ENCODE measurements at regions not wholly inside any gene's neighbourhood (a gene's known extent, or its start where the extent isn't known, plus 50 kb on each side); places are given as distances from the start of the nearest gene placed in this dataset.

- no peak for ATAC-seq (ENCODE audit: insufficient read depth, low FRiP score)
- no peak for TF ChIP-seq CTCF (IDR thresholded peaks at IDR 0.05; ENCODE audit: control extremely low read depth, extremely low read depth)
- H3K27ac ChIP-seq (ENCODE audit: low read depth in 1 of 2, low read length in 1 of 2), result no peak overlapping the region
Observed at GRCh38 chr5:34504967-34505366, 151.2 kb upstream of the RAI14 start.

GRCh38 chr5:34505731-34506130 is 150.4 kb upstream of the RAI14 start:
- Histone ChIP-seq H3K36me3 (ENCODE audit: control insufficient read depth in 4 of 4, insufficient read depth in 4 of 4, low read length in 4 of 4) (no peaks in the 10 kb centered on the region), H3K27ac (ENCODE audit: low read depth in 1 of 2, low read length in 1 of 2) (no peak overlapping the region), H3K9me3 (ENCODE audit: control insufficient read depth in 4 of 4, insufficient read depth in 3 of 4, low read length in 3 of 4) (no peaks in the 10 kb centered on the region), H3K27me3 (ENCODE audit: control insufficient read depth in 3 of 3, insufficient read depth in 3 of 3, low read length in 2 of 3) (no peaks in the 10 kb centered on the region), H3K4me3 (no peak overlapping the region), H3K4me1 (ENCODE audit: control insufficient read depth in 5 of 5, insufficient read depth in 5 of 5, low read length in 5 of 5) (peaks cover 0 to 29% (median 18%) of the 10 kb centered on the region in 5 donors), H3K9ac (ENCODE audit: insufficient read depth in 1 of 2, low read length in 2 of 2) (no peak overlapping the region)
- DNase-seq (no peak), ATAC-seq (ENCODE audit: insufficient read depth, low FRiP score) (no peak)
- no peak for TF ChIP-seq CTCF (IDR thresholded peaks at IDR 0.05; ENCODE audit: control extremely low read depth, extremely low read depth)
- WGBS, 2 donors, result 92 to 95% methylated on average over 2 of the region's 2 CpGs

More at GRCh38 chr5:34504967-34505366, 151.2 kb upstream of the RAI14 start:
- H3K9me3 ChIP-seq (ENCODE audit: control insufficient read depth in 4 of 4, insufficient read depth in 3 of 4, low read length in 3 of 4), result no peaks in the 10 kb centered on the region
- H3K36me3 ChIP-seq (ENCODE audit: control insufficient read depth in 4 of 4, insufficient read depth in 4 of 4, low read length in 4 of 4), result no peaks in the 10 kb centered on the region
- no peak for DNase-seq
- H3K4me3 ChIP-seq, result no peak overlapping the region
- no peak overlapping the region for H3K9ac ChIP-seq (ENCODE audit: insufficient read depth in 1 of 2, low read length in 2 of 2)
- H3K27me3 ChIP-seq (ENCODE audit: control insufficient read depth in 3 of 3, insufficient read depth in 3 of 3, low read length in 2 of 3), result no peaks in the 10 kb centered on the region
- H3K4me1 ChIP-seq (ENCODE audit: control insufficient read depth in 5 of 5, insufficient read depth in 5 of 5, low read length in 5 of 5), result peaks cover 0 to 26% (median 15%) of the 10 kb centered on the region in 5 donors

- H3K4me1 ChIP-seq (ENCODE audit: control insufficient read depth in 5 of 5, insufficient read depth in 5 of 5, low read length in 5 of 5), result peaks cover 0 to 22% (median 18%) of the 10 kb centered on the region in 5 donors
- WGBS, 2 donors, result 91 to 96% methylated on average over 2 of the region's 2 CpGs
- ATAC-seq (ENCODE audit: insufficient read depth, low FRiP score) (no peak), DNase-seq (no peak)
- H3K9ac ChIP-seq (ENCODE audit: insufficient read depth in 1 of 2, low read length in 2 of 2), result no peak overlapping the region
- no peak overlapping the region for H3K27ac ChIP-seq (ENCODE audit: low read depth in 1 of 2, low read length in 1 of 2)
- no peaks in the 10 kb centered on the region for H3K27me3 ChIP-seq (ENCODE audit: control insufficient read depth in 3 of 3, insufficient read depth in 3 of 3, low read length in 2 of 3)
- no peak overlapping the region for H3K4me3 ChIP-seq
- H3K9me3 ChIP-seq (ENCODE audit: control insufficient read depth in 4 of 4, insufficient read depth in 3 of 4, low read length in 3 of 4), result no peaks in the 10 kb centered on the region
- H3K36me3 ChIP-seq (ENCODE audit: control insufficient read depth in 4 of 4, insufficient read depth in 4 of 4, low read length in 4 of 4), result no peaks in the 10 kb centered on the region
- TF ChIP-seq CTCF (IDR thresholded peaks at IDR 0.05; ENCODE audit: control extremely low read depth, extremely low read depth), result no peak
Observed at GRCh38 chr5:34507933-34508332, 148.2 kb upstream of the RAI14 start.

- H3K4me1 ChIP-seq (ENCODE audit: control insufficient read depth in 5 of 5, insufficient read depth in 5 of 5, low read length in 5 of 5), result peaks cover 0 to 13% (median 5%) of the 10 kb centered on the region in 5 donors
- WGBS, 2 donors, result 61 to 69% methylated on average over 2 of the region's 2 CpGs
- no peaks in the 10 kb centered on the region for H3K9me3 ChIP-seq (ENCODE audit: control insufficient read depth in 4 of 4, insufficient read depth in 3 of 4, low read length in 3 of 4)
- DNase-seq (no peak), ATAC-seq (ENCODE audit: insufficient read depth, low FRiP score) (no peak)
- no peak overlapping the region for H3K27ac ChIP-seq (ENCODE audit: low read depth in 1 of 2, low read length in 1 of 2)
- H3K9ac ChIP-seq (ENCODE audit: insufficient read depth in 1 of 2, low read length in 2 of 2), result no peak overlapping the region
- no peaks in the 10 kb centered on the region for H3K36me3 ChIP-seq (ENCODE audit: control insufficient read depth in 4 of 4, insufficient read depth in 4 of 4, low read length in 4 of 4)
- H3K27me3 ChIP-seq (ENCODE audit: control insufficient read depth in 3 of 3, insufficient read depth in 3 of 3, low read length in 2 of 3), result no peaks in the 10 kb centered on the region
- TF ChIP-seq CTCF (IDR thresholded peaks at IDR 0.05; ENCODE audit: control extremely low read depth, extremely low read depth), result no peak
- no peak overlapping the region for H3K4me3 ChIP-seq
Observed at GRCh38 chr5:34509392-34509791, 146.7 kb upstream of the RAI14 start.

All from lung (tissue), 11 donors.